ENCODE measurements at regions not wholly inside any gene's neighbourhood (a gene's known extent, or its start where the extent isn't known, plus 50 kb on each side); places are given as distances from the start of the nearest gene placed in this dataset.

DNA sequence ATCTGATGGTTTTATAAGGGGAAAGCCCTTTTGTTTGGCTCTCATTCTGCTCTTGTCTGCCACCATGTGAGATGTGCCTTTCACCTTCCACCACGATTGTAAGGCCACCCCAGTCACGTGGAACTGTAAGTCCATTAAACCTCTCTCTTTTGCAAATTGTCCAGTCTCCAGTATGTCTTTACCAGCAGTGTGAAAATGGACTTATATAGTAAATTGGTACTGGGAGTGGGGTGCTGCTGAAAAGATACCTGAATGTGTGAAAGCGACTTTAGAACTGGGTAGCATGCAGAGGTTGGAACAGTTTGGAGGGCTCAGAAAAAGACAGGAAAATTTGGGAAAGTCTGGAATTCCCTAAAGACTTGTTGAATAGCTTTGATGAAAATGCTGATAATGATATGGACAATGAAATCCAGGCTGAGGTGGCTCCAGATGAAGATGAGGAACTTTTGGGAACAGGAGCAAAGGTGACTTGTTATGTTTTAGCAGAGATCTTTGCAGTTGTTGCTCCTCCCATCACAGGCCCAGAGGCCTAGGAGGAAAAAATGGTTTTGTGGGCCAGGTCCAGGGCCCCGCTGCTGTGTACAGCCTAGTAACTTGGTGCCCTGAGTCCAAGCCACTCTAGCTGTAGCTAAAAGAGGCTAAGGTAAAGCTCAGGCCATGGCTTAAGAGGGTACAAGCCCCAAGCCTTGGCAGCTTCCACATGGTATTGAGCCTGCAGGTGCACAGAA lies 275.7 kb upstream of the NPSR1 start:
- Histone ChIP-seq H3K4me3 (no peak overlapping the region), H3K4me1 (ENCODE audit: low read depth) (no peaks in the 10 kb centered on the region), H3K36me3 (no peaks in the 10 kb centered on the region), H3K27me3 (no peaks in the 10 kb centered on the region), H3K27ac (no peak overlapping the region), H3K9me3 (ENCODE audit: low read depth) (no peaks in the 10 kb centered on the region)
- TF ChIP-seq, protein P1, sequence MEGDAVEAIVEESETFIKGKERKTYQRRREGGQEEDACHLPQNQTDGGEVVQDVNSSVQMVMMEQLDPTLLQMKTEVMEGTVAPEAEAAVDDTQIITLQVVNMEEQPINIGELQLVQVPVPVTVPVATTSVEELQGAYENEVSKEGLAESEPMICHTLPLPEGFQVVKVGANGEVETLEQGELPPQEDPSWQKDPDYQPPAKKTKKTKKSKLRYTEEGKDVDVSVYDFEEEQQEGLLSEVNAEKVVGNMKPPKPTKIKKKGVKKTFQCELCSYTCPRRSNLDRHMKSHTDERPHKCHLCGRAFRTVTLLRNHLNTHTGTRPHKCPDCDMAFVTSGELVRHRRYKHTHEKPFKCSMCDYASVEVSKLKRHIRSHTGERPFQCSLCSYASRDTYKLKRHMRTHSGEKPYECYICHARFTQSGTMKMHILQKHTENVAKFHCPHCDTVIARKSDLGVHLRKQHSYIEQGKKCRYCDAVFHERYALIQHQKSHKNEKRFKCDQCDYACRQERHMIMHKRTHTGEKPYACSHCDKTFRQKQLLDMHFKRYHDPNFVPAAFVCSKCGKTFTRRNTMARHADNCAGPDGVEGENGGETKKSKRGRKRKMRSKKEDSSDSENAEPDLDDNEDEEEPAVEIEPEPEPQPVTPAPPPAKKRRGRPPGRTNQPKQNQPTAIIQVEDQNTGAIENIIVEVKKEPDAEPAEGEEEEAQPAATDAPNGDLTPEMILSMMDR (IDR thresholded peaks at IDR 0.05; ENCODE audit: low read depth, low read length): no peak
- DNase-seq (ENCODE audit: low read depth in 1 of 2, low spot score in 1 of 2): no peak

DNA sequence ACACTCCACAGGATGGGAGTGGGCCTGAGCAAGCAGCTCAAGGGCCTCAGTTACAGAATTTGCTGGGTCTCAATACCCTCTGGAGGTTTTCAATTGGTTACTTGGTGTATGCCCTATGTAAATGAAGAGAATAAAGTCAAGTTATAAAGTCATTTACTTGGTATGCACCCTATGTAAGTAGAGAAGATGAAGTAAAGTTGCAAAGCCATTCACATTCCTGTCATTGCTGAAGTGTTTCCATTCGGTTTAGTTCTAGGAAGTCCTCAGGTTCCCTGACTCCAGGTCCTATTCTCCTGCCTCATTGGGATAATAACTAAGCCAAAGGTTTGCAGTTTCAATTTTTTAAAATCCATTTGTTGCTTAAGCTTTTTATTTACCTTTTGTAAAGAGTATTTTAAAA lies 272.6 kb upstream of the NPSR1 start:
- TF ChIP-seq, protein P1 (IDR thresholded peaks at IDR 0.05; ENCODE audit: low read depth, low read length): no peak
- Histone ChIP-seq H3K4me3 (no peak overlapping the region), H3K27me3 (no peaks in the 10 kb centered on the region), H3K27ac (no peak overlapping the region), H3K36me3 (no peaks in the 10 kb centered on the region), H3K4me1 (ENCODE audit: low read depth) (no peaks in the 10 kb centered on the region), H3K9me3 (ENCODE audit: low read depth) (no peaks in the 10 kb centered on the region)
- DNase-seq (ENCODE audit: low read depth in 1 of 2, low spot score in 1 of 2): no peak

DNA sequence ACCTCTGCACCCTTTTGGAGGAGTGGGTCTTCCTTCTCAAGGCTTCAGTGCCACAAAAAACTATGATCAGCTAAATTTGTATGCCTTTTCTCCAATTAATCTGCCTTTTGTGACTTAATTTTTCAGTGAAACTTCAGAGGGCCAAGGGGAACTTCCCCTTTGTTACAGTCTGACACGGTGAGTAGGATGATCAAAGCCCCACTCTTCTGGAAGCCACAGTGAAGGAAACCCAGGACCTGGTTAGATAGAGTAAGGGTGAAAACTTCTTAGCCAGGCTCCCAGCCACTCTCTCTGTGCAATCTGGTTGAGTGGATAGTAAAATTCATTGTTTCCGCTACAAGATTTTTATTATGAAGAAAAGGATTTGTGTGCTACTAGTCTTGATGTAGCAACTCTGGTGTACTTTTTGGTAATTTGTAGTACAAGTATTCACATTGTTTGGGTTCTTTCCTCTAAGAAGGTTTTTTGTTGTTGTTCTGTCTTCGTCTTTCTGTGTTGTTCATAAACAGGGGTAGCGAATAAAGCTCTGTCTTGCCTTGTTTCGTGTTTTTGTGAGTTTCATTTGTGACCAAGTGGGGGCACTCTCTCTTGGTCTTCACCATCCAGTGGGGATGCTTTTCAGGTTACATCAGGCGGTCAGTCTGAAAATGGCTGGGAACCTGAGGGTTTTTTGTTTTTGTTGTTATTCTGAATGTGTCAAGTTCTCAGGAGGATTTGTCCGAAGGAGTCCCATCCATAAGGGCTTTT lies 268.5 kb upstream of the NPSR1 start:
- H3K9me3 ChIP-seq (ENCODE audit: low read depth): no peaks in the 10 kb centered on the region
- TF ChIP-seq, protein P1 (IDR thresholded peaks at IDR 0.05; ENCODE audit: low read depth, low read length): no peak
- no peaks in the 10 kb centered on the region for H3K27me3 ChIP-seq
- H3K4me3 ChIP-seq: no peak overlapping the region
- H3K4me1 ChIP-seq (ENCODE audit: low read depth): no peaks in the 10 kb centered on the region
- no peak for DNase-seq (ENCODE audit: low read depth in 1 of 2, low spot score in 1 of 2)
- no peaks in the 10 kb centered on the region for H3K36me3 ChIP-seq
- H3K27ac ChIP-seq: no peak overlapping the region

DNA sequence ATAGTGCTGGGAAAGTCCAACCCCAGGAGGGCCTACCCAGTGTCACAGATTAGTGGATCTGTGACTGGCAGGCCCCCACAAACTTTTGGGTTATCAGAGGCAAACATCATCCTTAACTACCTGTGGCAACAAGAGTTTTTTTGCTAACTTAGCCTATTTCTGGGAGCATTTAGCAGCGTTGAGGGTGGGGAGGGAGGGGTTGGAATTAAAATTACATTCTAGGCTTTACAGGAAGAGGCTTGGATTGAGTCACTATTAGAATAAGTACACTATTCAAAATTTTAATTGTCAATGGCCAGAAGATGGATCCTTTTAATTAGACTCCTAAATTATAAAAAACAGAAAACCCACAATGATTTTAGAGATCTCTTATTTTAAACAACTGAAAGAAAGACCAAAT lies 267.9 kb upstream of the NPSR1 start:
- DNase-seq (ENCODE audit: low read depth in 1 of 2, low spot score in 1 of 2): no peak
- Histone ChIP-seq H3K27ac (no peak overlapping the region), H3K27me3 (no peaks in the 10 kb centered on the region), H3K4me3 (no peak overlapping the region), H3K36me3 (no peaks in the 10 kb centered on the region), H3K9me3 (ENCODE audit: low read depth) (no peaks in the 10 kb centered on the region), H3K4me1 (ENCODE audit: low read depth) (no peaks in the 10 kb centered on the region)
- TF ChIP-seq, protein P1 (IDR thresholded peaks at IDR 0.05; ENCODE audit: low read depth, low read length): no peak

DNA sequence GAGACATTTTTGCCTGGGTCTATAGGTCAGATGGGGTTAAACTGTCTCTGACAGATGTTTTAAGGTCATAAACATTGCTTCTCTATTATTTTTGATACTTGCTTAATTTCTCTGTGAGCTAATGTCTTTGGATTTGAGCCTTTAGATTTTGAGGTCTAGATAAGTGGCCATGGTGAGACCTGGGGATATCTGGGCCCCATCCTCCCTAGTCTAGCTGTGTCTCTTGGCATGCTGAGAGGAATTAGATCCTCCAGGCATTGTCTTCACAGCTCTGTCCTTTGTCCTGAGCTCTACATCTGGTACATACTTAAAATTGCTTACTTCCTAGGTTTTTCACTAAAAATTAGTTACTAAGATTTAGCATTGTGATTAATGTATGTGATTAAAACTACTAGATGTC lies 265.0 kb upstream of the NPSR1 start:
- Histone ChIP-seq H3K4me1 (ENCODE audit: low read depth) (no peaks in the 10 kb centered on the region), H3K4me3 (no peak overlapping the region), H3K27ac (no peak overlapping the region), H3K36me3 (no peaks in the 10 kb centered on the region), H3K27me3 (no peaks in the 10 kb centered on the region), H3K9me3 (ENCODE audit: low read depth) (no peaks in the 10 kb centered on the region)
- TF ChIP-seq, protein P1 (IDR thresholded peaks at IDR 0.05; ENCODE audit: low read depth, low read length): no peak
- DNase-seq (ENCODE audit: low read depth in 1 of 2, low spot score in 1 of 2): no peak

Data from cardiac muscle cell (in vitro differentiated cells and primary cell).